NCI-H1105 treated with DMSO at 0.1 percent for 48 hours (cell line): ENCODE measurements at regions not wholly inside any gene's neighbourhood (a gene's known extent, or its start where the extent isn't known, plus 50 kb on each side); places are given as distances from the start of the nearest gene placed in this dataset.
"Not testable (repeated sequence)": the region's sequence is repeated elsewhere in the genome, so short reads cannot be mapped to it uniquely, and the experiment has no call there.

ENCODE experiments used
- DNase-seq: peaks from one replicate; lab custom pipeline; 2025; lab: John Stamatoyannopoulos, UW

- no peak for DNase-seq
Observed at GRCh38 chr6:12348530-12349511, 58.7 kb downstream of the EDN1 start.

GRCh38 chr6:12350644-12351170 is 60.5 kb downstream of the EDN1 start:
- no peak for DNase-seq

- DNase-seq, result no peak
Observed at GRCh38 chr6:12351672-12352071, 61.5 kb downstream of the EDN1 start.

- DNase-seq, result no peak
Observed at GRCh38 chr6:12353731-12354130, 63.6 kb downstream of the EDN1 start.

- no peak for DNase-seq
Observed at GRCh38 chr6:12354499-12354898, 64.3 kb downstream of the EDN1 start.

- no peak for DNase-seq
Observed at GRCh38 chr6:12355354-12355753, 65.2 kb downstream of the EDN1 start.

- DNase-seq, result no peak
Observed at GRCh38 chr6:12356431-12356830, 66.3 kb downstream of the EDN1 start.

DNA sequence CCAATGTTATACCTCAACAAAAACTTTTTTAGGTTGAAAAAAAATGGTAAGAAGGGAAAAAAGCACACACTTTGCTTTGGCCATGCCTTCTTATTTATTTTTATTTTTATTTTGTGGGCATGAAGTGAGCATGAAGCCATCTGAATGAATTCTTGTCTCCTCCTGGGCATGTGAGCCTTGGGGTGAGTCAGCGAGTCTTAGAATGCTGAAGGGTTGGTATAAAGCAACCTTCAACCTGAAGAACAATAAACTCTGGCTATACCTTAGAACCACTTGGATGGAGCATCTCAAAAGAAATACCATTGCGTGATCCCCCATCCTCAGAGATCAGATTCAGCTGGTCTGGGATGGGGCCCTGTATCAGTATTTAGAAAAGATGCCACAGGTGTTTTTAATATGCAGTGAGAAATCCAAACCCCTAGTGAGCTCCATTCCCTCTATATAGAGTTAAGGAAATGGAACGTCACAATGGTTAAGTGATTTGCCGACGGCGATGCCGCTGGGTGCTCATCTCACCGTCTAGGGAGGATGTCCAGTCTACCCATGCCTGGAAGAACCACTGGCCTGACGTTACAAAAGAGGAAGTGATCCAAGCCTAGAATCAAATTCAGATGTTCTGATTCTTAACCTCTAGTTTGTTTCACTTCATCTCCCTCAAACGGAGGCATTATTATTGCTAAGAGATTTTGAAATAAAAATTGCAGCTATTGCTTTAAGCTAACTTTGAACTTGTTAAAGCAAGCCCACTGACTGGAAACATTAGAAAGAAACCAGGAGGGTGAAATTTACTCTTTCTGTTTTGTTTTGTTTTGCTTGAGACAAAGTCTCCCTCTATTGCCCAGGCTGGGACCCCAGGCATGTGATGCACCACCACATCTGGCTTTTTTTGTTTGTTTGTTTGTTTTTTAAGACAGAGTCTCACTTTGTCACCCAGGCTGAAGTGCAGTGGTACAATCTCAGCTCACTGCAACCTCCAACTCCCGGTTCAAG is 67.1 kb downstream of the EDN1 start:
- DNase-seq, result no peak

GRCh38 chr6:12359036-12359435 is 68.9 kb downstream of the EDN1 start:
- DNase-seq, result no peak

DNA sequence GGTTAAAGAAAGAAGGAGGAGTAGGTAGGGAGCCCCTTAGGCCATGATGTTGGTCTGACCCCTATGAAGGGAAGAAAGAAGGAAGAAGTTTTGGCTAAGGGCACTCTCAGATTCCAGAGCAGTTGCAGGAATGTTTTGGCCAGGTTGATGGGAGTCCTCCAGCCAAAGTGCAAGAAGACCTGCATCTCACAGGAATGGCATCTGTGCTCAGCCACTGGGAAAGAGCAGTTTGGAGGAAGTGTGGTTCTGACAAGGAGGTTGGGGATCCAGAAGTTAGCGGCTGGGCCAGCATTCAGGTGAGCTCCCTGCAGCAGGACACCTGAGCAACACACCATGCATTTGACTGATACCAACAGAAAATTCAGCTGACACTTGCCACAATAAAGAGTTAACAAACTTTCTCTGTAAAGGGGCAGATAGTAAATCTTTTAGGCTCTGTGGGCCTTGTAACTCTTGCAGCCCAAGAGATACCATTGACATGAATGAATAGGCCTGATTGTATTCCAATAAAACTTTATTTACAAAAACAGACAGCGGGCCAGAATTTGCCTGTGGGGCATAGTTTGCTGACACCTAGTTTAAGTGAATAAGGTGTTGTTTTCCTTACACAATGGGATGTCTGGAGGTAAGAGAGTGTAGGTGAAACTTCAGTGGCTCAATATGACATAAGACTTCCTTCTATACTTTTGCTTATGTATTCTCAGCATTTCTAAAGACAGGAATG is 71.0 kb downstream of the EDN1 start:
- no peak for DNase-seq

DNA sequence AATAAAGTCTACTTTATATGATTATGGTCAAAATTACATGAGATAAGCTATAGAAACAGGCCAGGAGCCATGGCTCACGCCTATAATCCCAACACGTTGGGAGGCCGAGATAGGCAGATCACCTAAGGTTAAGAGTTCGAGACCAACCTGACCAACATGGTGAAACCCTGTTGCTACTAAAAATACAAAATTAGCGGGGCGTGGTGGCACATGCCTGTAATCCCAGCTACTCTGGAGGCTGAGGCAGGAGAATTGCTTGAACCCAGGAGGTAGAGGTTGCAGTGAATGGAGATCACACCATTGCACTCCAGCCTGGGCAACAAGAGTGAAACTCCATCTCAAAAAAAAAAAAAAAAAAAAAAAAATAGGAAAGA is 73.1 kb downstream of the EDN1 start:
- DNase-seq, result not testable (repeated sequence)

DNA sequence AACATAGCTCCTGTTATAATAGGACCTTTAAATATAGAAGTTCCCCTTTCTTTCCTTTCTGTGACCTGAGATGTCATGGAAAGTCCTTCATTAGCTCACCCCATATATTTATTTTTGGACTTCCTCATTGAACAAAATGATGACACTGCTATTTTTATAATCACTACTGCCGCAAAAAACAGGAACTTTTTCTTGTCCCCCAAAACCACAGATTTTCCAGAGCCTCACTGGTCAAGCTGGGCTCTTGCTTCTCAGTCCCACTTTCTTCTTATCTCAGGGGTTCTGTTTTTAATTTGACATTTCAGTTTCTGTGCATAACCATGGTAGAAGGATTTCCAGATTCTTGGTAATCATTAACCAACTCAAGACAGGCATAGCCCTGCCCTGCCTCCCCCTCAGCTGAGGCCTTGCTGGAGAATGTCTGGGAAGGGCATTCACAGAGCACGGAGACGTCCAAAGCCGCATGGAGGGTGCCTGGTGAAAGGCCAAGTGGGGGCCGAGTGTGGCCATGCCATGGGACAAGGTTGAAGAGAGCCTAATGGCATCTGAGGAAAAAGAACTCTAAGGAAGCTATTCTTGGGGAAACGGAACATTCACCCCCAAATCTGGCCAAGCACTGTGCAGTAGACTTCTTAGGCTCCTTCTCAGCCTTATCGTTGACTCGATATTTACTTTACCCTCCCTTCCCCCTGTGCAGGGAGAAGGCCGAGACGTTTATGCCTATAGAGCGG is 73.7 kb downstream of the EDN1 start:
- no peak for DNase-seq

DNA sequence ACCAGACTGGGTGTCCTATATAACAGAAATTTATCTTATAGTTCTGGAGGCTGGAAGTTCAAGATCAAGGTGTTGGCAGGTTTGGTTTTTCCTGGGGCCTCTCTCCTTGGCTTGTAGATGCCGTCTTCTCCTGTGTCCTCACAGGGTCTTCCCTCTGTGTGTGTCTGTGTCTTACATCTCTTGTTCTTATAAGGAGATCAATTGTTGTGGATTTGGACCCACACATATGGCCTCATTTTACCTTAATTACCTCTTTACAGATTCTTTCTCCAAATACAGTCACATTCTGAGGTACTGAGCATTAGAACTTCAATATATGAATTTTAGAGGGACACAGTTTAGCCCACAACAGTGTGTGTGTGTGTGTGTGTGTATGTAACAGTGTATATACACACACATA is 74.5 kb downstream of the EDN1 start:
- no peak for DNase-seq

DNA sequence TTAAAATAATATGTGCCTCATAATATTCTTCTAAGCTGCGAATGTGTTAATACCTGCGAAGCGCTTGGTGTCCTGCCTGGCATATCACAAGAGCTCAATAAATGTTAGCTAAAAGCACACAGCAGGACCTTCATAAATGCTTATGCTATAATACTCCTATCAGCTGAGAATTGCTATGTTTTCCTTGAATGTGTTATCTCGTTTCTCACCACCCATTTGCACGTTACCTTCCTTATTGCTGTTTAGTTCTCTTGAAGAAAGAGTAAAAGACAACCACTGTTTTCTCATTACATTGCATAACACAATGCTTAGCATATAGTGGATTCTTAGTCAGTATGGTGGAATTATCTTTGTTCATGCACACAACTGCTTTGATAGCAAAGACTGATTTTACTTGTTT is 76.6 kb downstream of the EDN1 start:
- no peak for DNase-seq

GRCh38 chr6:12367412-12367811 is 77.3 kb downstream of the EDN1 start:
- DNase-seq, result no peak

DNA sequence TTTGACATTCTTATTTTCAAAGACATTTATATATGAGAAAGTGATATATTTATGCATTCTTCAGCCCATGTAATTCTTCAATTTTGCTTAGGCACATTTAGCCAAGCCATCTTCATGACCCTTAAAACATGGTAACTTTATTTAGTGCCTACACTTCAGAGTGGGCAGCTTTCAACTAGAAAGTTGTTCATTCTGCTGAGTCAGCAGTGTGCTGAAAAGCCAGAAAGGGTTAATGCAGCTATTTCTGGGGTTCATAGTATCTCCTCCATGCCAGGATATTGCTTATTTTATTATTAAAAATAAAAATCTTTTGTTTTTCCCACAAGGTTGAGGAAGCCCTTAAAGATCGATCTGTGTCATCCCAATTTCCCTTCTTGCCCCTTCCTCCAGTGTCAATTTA is 79.2 kb downstream of the EDN1 start:
- DNase-seq, result no peak

GRCh38 chr6:12369781-12370262 is 79.7 kb downstream of the EDN1 start:
- no peak for DNase-seq

DNA sequence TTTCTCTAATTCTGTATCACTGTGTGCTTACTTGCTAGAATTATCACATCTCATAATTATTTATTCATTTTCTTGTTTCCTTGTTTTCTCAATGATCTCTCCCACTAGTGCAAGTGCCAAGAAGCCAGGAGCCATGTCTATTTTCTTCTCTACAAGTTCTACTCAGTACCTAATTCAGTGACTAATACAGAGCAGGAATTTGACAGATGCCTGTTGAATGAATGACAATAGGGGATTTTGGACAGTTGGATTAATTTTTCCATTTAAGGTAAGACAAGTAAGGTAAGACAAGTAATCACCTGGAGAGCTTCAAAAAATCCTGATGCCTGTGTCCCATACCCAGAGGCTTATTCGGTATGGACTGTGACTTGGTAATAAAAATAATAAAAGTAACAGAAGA is 81.0 kb downstream of the EDN1 start:
- no peak for DNase-seq

GRCh38 chr6:12371641-12372146 is 81.5 kb downstream of the EDN1 start:
- no peak for DNase-seq

DNA sequence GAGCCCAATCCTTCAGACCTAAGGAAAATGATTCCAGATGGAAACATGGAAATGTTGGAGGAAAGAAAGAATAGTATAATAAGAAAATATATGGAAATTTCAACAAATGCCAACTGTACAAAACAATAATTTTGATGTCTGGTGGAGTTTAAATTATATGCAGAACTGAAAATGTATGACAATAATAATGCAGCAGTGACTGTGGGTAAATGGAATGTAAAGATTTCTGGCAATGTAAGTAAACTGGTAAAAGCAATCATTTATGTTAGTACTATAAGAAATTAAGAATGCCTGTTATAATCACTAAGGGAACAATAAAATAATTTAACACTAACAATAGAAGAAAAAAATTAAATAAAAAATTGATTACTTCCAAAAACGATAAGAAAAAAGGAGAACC is 89.0 kb downstream of the EDN1 start:
- no peak for DNase-seq

- no peak for DNase-seq
Observed at GRCh38 chr6:12381587-12381986, 91.4 kb downstream of the EDN1 start.
